HG03354 (cell line): ENCODE measurements at regions not wholly inside any gene's neighbourhood (a gene's known extent, or its start where the extent isn't known, plus 50 kb on each side); places are given as distances from the start of the nearest gene placed in this dataset.
"Not testable (repeated sequence)": the region's sequence is repeated elsewhere in the genome, so short reads cannot be mapped to it uniquely, and the experiment has no call there.

Source experiments
- ATAC-seq: cut with Tn5 transposase; IDR thresholded peaks from one replicate; pipeline ENCODE4 v1.9.1; 2021; ENCODE audit warnings: mild to moderate bottlenecking; ENCODE audit not compliant: unreplicated experiment, poor library complexity, severe bottlenecking

GRCh38 chr6:9308284-9308683 lies 872.9 kb upstream of the SLC35B3 start:
- ATAC-seq, result no peak

- ATAC-seq, result no peak
These were observed 872.4 kb upstream of the SLC35B3 start for GRCh38 chr6:9307786-9308185.

- ATAC-seq, result no peak
These were observed 871.8 kb upstream of the SLC35B3 start for GRCh38 chr6:9307187-9307586.

- ATAC-seq, result no peak
These were observed 860.3 kb upstream of the SLC35B3 start for GRCh38 chr6:9295644-9296043.

GRCh38 chr6:9292975-9293374 lies 857.6 kb upstream of the SLC35B3 start:
- no peak for ATAC-seq

- not testable (repeated sequence) for ATAC-seq
These were observed 855.0 kb upstream of the SLC35B3 start for GRCh38 chr6:9290342-9290741.

GRCh38 chr6:9272671-9273070 lies 837.3 kb upstream of the SLC35B3 start:
- ATAC-seq, result no peak

- no peak for ATAC-seq
These were observed 831.4 kb upstream of the SLC35B3 start for GRCh38 chr6:9266741-9267140.

- ATAC-seq, result no peak
These were observed 821.9 kb upstream of the SLC35B3 start for GRCh38 chr6:9257215-9257614.

GRCh38 chr6:9254251-9254650 lies 818.9 kb upstream of the SLC35B3 start:
- no peak for ATAC-seq

GRCh38 chr6:9252799-9253198 lies 817.5 kb upstream of the SLC35B3 start:
- no peak for ATAC-seq

GRCh38 chr6:9250852-9251251 lies 815.5 kb upstream of the SLC35B3 start:
- ATAC-seq, result no peak

- ATAC-seq, result no peak
These were observed 812.8 kb upstream of the SLC35B3 start for GRCh38 chr6:9248133-9248532.

- ATAC-seq, result no peak
These were observed 805.5 kb upstream of the SLC35B3 start for GRCh38 chr6:9240861-9241260.

GRCh38 chr6:9236443-9236842 lies 801.1 kb upstream of the SLC35B3 start:
- ATAC-seq, result no peak

- ATAC-seq, result no peak
These were observed 798.3 kb upstream of the SLC35B3 start for GRCh38 chr6:9233686-9234085.

GRCh38 chr6:9233226-9233625 lies 797.9 kb upstream of the SLC35B3 start:
- ATAC-seq, result no peak

GRCh38 chr6:9225441-9225871 lies 790.1 kb upstream of the SLC35B3 start:
- ATAC-seq, result no peak

- no peak for ATAC-seq
These were observed 789.2 kb upstream of the SLC35B3 start for GRCh38 chr6:9224539-9224938.

- not testable (repeated sequence) for ATAC-seq
These were observed 778.4 kb upstream of the SLC35B3 start for GRCh38 chr6:9213717-9214116.

- no peak for ATAC-seq
These were observed 773.6 kb upstream of the SLC35B3 start for GRCh38 chr6:9208966-9209365.

- ATAC-seq, result no peak
These were observed 770.3 kb upstream of the SLC35B3 start for GRCh38 chr6:9205645-9206044.

- ATAC-seq, result no peak
These were observed 768.8 kb upstream of the SLC35B3 start for GRCh38 chr6:9204171-9204570.
